ENCODE measurements at regions not wholly inside any gene's neighbourhood (a gene's known extent, or its start where the extent isn't known, plus 50 kb on each side); places are given as distances from the start of the nearest gene placed in this dataset.
A peak's percentile ranks its signal among the peaks of the same experiment; 100 is the strongest.

DNA sequence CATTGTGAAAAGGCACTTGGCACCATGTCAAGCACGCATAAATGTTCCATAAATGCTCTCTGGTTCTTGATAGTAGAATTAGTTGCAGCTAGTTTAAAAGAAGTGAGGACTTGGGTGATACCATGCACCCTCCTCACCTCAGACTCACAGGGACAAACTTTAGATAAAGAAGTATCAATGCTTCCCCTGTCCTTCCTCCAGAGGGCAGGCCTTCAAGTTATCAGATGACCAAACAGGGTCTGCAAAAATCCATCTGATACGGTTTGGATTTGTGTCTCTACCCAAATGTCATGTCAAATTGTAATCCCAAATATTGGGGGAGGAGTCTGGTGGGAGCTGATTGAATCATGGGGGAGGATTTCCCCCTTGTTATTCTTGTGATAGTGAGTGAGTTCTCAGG lies 54.1 kb downstream of the C1QL2 start:
- DNase-seq, result no peak

DNA sequence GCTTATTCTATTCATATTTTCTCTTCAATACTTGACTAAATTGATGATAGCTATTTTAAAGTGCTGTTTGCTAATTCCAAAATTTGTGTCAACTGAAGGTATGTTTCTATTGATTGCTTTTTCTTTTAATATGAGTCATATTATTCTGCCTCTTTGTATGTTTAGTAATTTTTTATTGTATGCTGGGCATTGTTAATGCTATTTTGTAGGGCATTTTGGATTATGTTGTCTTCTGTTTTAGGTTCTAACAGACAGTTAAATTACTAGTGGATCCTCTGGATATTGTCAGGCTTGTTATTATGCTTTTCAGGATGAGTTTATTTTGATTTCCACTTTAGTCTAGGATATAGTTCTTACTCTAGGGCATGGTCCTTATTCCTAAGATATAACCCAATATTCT lies 55.6 kb downstream of the C1QL2 start:
- DNase-seq, result no peak

GRCh38 chr2:119088416-119088815 lies 70.1 kb downstream of the C1QL2 start:
- no peak for DNase-seq

- no peak for DNase-seq
Observed at GRCh38 chr2:119086327-119086726, 72.2 kb downstream of the C1QL2 start.

- no peak for DNase-seq
Observed at GRCh38 chr2:119085613-119086012, 72.9 kb downstream of the C1QL2 start.

GRCh38 chr2:119083416-119083815 lies 75.1 kb downstream of the C1QL2 start:
- no peak for DNase-seq

- DNase-seq, result no peak
Observed at GRCh38 chr2:119082821-119083400, 75.6 kb downstream of the C1QL2 start.

DNA sequence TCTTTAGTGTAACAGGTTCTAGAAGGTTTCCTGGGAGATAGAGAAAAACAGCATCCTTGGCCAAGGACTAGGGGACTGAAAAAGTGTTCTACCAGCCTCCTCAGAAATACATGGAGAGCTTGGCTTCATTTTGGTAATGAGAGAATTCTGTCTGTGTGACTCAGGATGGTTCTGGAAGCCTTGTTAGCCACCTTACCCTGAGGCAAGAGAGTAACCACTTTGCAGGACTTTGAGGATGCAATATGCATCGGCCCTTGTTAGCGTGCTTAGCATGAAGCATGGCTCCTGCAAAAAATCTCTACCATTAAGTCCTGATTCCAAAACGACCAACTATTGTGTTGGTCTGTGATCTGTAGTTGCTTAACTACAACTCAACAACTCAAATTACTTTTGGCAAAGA lies 79.8 kb downstream of the C1QL2 start:
- DNase-seq, result no peak

DNA sequence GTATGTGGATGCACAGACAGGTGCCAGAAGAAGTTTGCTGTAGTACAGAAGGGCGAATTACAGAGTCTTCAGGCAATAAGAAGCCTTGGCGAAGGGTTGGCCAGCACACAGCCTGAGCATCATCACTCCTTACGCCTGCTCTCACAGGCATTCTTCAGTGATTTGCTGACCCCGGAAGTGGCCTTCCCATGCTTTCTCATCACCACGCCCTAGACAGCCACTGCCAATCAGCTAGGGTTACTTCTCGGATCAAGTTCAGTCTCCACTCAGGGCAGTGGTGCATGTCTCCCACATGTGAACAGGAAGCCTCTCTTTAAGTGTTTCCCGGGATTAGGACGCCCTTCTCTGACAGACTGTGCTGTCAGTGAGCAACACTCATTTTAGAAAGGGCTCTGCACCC lies 81.8 kb downstream of the C1QL2 start:
- no peak for DNase-seq

- no peak for DNase-seq
Observed at GRCh38 chr2:119073213-119073612, 85.3 kb downstream of the C1QL2 start.

DNA sequence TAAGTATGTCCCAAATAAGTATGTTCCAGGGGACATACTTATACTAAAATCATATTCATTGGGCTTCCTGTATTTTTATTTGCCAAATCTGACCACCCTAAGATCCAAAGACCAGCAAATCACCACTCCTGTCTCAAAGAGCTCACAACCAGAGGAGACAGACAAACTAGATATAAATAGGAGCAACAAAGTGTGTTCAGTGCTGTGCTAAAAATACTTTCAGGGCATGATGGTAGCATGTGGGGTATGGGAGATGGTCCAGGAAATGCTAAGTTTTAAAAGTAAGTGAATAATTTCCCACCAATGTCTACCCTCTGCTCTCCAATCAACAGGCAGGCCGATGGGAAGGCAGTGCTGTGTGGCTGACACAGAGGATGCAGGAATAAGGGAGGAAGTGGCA lies 87.1 kb downstream of the C1QL2 start:
- no peak for DNase-seq

DNA sequence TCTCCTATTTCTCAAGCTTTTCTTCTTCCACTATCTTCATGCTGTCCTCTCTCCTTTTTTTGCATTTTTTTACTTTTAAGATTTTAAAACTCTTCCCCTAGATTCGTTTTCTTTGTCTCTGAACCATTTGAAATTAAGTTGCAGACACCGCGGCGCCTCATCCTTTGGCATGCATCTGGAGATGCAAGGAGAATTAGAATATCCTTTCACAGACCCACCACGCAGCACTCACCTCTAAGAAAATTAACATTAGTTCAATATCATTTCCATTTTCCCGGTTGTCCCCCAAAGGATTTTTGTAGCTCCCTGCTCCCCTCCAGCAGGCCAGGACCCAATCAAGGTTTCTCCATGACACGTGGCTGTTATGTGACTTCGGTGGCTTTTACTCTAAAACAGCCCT lies 88.8 kb downstream of the C1QL2 start:
- no peak for DNase-seq

GRCh38 chr2:119068154-119068725 lies 90.3 kb downstream of the C1QL2 start:
- DNase-seq, result peak; percentile 14

GRCh38 chr2:119066272-119066804 lies 92.2 kb downstream of the C1QL2 start:
- no peak for DNase-seq

GRCh38 chr2:119065146-119065545 lies 93.4 kb downstream of the C1QL2 start:
- no peak for DNase-seq

DNA sequence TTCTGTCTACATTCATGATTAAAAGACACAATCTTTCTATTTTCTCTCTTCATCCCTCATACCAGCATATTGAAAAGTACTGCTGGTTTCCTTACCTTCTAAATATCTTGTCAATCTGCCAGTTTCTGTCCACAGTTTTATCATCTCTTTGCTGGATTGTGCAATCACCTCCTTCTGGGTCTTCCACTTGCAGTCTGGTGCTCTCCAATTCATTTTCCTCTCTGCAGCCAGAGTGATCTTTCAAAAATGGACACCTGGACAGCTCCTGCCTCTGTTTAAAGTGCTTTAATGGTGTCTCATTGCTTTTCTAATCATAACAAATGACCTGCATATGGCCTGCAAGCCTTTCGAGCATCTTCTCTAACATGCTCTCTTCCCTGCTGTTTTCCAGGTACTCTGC lies 94.0 kb downstream of the C1QL2 start:
- DNase-seq, result no peak

- DNase-seq, result no peak
Observed at GRCh38 chr2:119063177-119063576, 95.4 kb downstream of the C1QL2 start.

DNA sequence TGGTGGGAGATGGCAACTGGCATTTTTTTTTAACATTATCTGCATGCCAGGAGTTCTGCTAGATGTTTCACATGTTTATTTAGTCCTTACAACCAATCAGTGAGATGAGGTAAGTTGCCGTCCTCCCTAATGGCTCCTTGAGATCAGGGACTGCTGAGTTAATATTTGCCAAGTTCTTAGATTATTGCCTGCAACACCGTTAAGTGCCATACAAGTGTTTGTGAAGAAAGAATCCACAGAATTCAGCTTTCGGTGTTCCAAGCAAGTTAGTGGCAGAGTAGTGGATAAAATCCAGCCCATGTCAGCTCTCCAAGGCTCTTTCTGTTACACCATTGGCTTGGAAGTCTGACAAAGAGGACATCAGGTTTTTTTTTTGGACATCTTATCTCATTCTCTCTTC lies 95.9 kb downstream of the C1QL2 start:
- no peak for DNase-seq

- no peak for DNase-seq
Observed at GRCh38 chr2:119062179-119062578, 96.4 kb downstream of the C1QL2 start.

DNA sequence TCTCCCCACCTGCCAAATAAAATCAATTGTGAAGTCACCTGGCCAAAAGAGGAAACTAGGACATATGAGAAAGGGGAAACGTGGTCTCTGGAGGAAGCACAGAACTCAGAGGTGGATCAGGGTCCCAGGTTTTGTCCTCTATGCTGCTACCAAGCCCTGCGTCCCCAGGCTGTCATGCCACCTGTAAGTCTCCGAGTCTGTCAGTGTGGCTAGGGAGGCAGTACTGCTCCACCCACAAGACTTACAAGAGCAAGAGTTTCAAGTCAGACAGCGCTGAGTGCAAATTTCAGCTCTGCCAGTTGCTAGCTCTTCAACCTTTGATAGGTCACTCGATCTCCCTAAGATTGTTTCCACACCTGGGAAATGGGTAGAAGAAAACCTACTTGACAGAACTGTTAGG lies 98.6 kb downstream of the C1QL2 start:
- DNase-seq, result no peak

DNA sequence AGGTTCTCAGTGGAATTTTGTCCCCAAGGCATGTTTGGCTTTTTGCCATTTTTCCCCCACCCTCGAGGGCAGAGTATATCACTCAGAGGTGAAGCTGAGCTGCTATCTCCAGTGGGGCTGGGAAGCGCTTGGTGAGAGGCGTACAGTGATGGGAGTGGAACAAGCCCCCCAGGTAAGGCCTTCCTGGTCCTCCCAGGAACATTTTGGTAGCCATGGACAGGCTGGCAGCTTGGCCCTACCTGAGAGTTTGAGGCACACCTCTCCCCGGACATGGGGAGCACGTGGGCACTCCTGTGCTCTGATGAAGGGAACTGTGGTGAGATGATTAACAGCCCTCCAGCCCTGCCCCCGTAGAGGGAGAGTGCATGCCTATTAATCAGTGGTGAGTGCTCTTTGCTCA lies 99.3 kb downstream of the C1QL2 start:
- no peak for DNase-seq

DNA sequence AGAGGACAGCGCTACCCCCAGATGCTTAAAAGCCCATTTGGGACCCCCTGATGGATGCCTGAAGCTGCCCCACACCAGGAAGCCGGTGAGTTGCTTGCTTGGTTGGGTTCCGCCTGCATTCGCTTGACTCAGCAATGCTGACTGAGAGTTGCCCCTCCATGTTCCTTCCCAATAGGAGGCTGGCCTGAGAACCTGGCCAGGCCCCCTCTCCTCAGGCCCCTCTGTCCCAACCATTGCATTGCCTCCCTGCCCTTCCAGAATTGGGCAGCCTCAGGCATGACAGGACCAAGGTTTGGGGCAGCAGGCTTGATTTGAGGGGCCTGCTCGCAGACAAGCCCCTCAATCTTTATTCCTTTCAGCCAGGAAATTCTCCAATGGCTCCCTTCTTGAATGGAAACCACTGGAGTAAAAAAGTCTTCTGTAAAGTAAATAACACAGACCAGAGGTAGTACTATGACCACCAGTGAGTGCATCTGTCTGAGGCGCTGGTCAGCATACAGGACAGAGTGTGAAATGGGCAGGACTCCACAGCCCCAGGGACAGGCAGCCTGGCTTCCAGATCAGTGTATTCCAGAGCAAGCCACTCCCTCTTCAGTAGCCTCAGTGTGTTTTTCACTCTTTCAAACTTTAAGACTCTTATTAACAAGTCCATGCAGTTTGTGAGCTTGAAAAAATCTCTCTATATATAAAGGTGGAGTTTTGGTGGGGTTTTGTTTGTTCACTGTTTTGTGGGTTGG lies 104.7 kb downstream of the C1QL2 start:
- no peak for DNase-seq

GRCh38 chr2:119051263-119051662 lies 107.3 kb downstream of the C1QL2 start:
- DNase-seq, result no peak

- DNase-seq, result peak; percentile 7
Observed at GRCh38 chr2:119049968-119050704, 108.1 kb downstream of the MARCO start.

Data from NCI-H1105 treated with DMSO at 0.1 percent for 48 hours (cell line).